ENCODE measurements at regions not wholly inside any gene's neighbourhood (a gene's known extent, or its start where the extent isn't known, plus 50 kb on each side); places are given as distances from the start of the nearest gene placed in this dataset.

DNA sequence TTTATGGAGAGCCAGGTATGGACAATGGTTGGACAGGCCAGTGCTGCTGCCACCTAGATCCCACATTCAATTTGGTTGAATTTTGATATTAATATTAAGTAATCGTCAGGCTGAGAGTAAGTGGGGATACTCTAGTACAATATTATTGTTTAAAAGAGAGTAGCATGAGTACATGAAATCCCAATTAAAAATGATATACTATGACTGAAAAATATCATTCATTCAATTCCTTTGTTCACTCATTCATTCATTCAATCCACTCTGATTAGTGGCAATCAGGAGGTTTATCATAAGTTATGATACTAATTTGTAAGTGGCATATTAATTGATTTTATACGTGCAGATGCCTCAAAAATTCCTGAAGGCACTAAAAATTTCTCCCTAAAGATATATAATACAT, 224.2 kb downstream of the DMRT2 start:
- no peak for TF ChIP-seq YY1 (IDR thresholded peaks at IDR 0.05; ENCODE audit: insufficient read depth, insufficient read length)
- TF ChIP-seq SUZ12 (IDR thresholded peaks at IDR 0.05; ENCODE audit: extremely low read depth, insufficient read depth, insufficient read length), result no peak

Measured in NT2/D1 (cell line).